GM12864 (cell line): ENCODE measurements at regions not wholly inside any gene's neighbourhood (a gene's known extent, or its start where the extent isn't known, plus 50 kb on each side); places are given as distances from the start of the nearest gene placed in this dataset.

Experiments
- DNase-seq: peaks from one replicate; pipeline ENCODE4 v3.0.0-alpha.2; 2011; ENCODE audit warnings: low read depth
- H3K4me3 ChIP-seq: 2 replicates; pipeline ENCODE4 v1.5.1; 2011; ENCODE audit warnings: mild to moderate bottlenecking, low read depth, low read length, control low read depth
- CTCF ChIP-seq: IDR thresholded peaks from 2 replicates; pipeline ENCODE4 v1.5.1; 2011; ENCODE audit warnings: low read depth, mild to moderate bottlenecking, moderate library complexity, low read length, control low read depth, inconsistent platforms; ENCODE audit errors: missing control alignments

- DNase-seq: no peak
- no peak overlapping the region for H3K4me3 ChIP-seq
- TF ChIP-seq CTCF: no peak
These were observed 71.3 kb upstream of the HECW1 start for GRCh38 chr7:43041105-43041504.

GRCh38 chr7:43041724-43042123 lies 70.7 kb upstream of the HECW1 start:
- H3K4me3 ChIP-seq: no peak overlapping the region
- TF ChIP-seq CTCF: no peak
- no peak for DNase-seq

- H3K4me3 ChIP-seq: no peak overlapping the region
- DNase-seq: no peak
- TF ChIP-seq CTCF: no peak
These were observed 70.1 kb upstream of the HECW1 start for GRCh38 chr7:43042302-43042701.

GRCh38 chr7:43044511-43044910 lies 67.9 kb upstream of the HECW1 start:
- no peak for DNase-seq
- H3K4me3 ChIP-seq: no peak overlapping the region
- no peak for TF ChIP-seq CTCF

- H3K4me3 ChIP-seq: no peak overlapping the region
- no peak for DNase-seq
- TF ChIP-seq CTCF: no peak
These were observed 58.3 kb upstream of the HECW1 start for GRCh38 chr7:43054052-43054722.

- TF ChIP-seq CTCF: no peak
- no peak for DNase-seq
- no peak overlapping the region for H3K4me3 ChIP-seq
These were observed 55.3 kb upstream of the HECW1 start for GRCh38 chr7:43057141-43057540.
